NB4 (cell line): ENCODE measurements at regions not wholly inside any gene's neighbourhood (a gene's known extent, or its start where the extent isn't known, plus 50 kb on each side); places are given as distances from the start of the nearest gene placed in this dataset.

Source experiments
- CTCF ChIP-seq: IDR thresholded peaks from one replicate; pipeline ENCODE4 v1.5.1; 2012; ENCODE audit warnings: low read depth, low read length
- POLR2A ChIP-seq: IDR thresholded peaks from 2 replicates; pipeline ENCODE4 v1.6.1; 2011; ENCODE audit warnings: mild to moderate bottlenecking; ENCODE audit not compliant: insufficient read length; ENCODE audit errors: extremely low read depth

DNA sequence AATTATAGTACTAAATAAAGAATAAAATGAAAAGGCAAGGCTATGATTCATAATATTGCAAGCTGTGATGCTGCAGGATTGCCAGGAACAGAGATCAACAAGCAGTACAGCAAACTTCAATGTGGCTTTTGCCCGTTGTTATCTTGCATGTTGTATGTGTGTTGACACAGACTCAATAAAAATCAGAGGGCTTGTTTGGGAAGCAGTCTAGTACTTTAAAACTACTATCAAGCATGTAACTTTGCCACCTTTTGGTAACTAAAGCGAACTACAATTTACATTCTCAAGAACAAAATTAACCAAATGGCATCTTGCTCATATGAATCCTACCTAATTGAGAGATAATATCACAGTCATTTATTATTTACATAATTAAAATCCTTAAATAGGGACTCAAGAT lies 79.8 kb upstream of the GPM6A start:
- peak; percentile 5 for TF ChIP-seq CTCF
- TF ChIP-seq POLR2A: no peak
